RWPE1 (cell line): ENCODE measurements at regions not wholly inside any gene's neighbourhood (a gene's known extent, or its start where the extent isn't known, plus 50 kb on each side); places are given as distances from the start of the nearest gene placed in this dataset.

Experiments used
- CTCF ChIA-PET: fragments of 350-600 bp; sonication (Branson Sonifier 250); formaldehyde crosslinking; extraction: SDS; loops from one replicate; lab custom pipeline; 2021; lab: Yijun Ruan, JAX
- POLR2A ChIA-PET: fragments of 400-600 bp; formaldehyde crosslinking; extraction: SDS; loops from one replicate; lab custom pipeline; 2020; ENCODE audit warnings: antibody characterized with exemption; ENCODE audit not compliant: low non-redundant PET; lab: Yijun Ruan, JAX
- DNase-seq: peaks from one replicate; pipeline ENCODE4 v3.0.0; 2012; ENCODE audit warnings: low spot score
- H3K27ac ChIP-seq: fragments of 450-650 bp; 2 replicates; pipeline ENCODE4 v1.5.1; 2017
- TF ChIP-seq, protein P1 (sequence below): fragments of 450-650 bp; conservative IDR thresholded peaks from 2 replicates; pipeline ENCODE4 v1.5.1; 2017; ENCODE audit warnings: low read depth, mild to moderate bottlenecking

GRCh38 chr18:76668119-76668518 is 154.2 kb upstream of the ZNF236 start:
- CTCF ChIA-PET, result no interaction called here
- POLR2A ChIA-PET, result no interaction called here
- TF ChIP-seq, protein P1, sequence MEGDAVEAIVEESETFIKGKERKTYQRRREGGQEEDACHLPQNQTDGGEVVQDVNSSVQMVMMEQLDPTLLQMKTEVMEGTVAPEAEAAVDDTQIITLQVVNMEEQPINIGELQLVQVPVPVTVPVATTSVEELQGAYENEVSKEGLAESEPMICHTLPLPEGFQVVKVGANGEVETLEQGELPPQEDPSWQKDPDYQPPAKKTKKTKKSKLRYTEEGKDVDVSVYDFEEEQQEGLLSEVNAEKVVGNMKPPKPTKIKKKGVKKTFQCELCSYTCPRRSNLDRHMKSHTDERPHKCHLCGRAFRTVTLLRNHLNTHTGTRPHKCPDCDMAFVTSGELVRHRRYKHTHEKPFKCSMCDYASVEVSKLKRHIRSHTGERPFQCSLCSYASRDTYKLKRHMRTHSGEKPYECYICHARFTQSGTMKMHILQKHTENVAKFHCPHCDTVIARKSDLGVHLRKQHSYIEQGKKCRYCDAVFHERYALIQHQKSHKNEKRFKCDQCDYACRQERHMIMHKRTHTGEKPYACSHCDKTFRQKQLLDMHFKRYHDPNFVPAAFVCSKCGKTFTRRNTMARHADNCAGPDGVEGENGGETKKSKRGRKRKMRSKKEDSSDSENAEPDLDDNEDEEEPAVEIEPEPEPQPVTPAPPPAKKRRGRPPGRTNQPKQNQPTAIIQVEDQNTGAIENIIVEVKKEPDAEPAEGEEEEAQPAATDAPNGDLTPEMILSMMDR, result no peak
- no peak for DNase-seq
- H3K27ac ChIP-seq, result no peak overlapping the region

- CTCF ChIA-PET, result no interaction called here
Measured at GRCh38 chr18:76667603-76668002, 154.8 kb upstream of the ZNF236 start.

DNA sequence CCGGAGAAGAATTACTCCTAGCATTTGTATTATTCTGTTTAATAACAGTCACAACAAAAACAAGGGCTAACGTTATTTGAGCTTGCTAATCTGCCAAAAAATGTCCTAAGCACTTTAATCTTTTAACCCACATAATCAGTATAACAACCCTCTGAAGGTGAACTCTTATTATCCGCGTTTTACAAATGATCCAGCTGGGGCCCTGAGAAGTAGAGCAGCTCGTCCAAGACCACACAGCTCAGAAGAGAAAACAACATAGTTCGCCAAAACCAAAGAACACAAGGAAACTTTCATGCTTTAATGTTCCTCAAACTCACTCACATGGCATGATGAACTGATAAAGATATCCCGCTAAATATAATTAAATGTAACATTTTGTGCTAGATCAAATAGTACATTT is 159.7 kb upstream of the ZNF236 start:
- TF ChIP-seq, protein P1, result no peak
- DNase-seq, result no peak
- CTCF ChIA-PET, result no interaction called here
- POLR2A ChIA-PET, result no interaction called here
- no peak overlapping the region for H3K27ac ChIP-seq

More at GRCh38 chr18:76667603-76668002, 154.8 kb upstream of the ZNF236 start:
- H3K27ac ChIP-seq, result no peak overlapping the region
- POLR2A ChIA-PET, result no interaction called here
- TF ChIP-seq, protein P1, result no peak
- DNase-seq, result no peak

GRCh38 chr18:76660571-76661192 is 161.7 kb upstream of the ZNF236 start:
- CTCF ChIA-PET, result no interaction called here
- no peak for DNase-seq
- TF ChIP-seq, protein P1, result no peak
- POLR2A ChIA-PET, result no interaction called here
- no peak overlapping the region for H3K27ac ChIP-seq

GRCh38 chr18:76658627-76659026 is 163.6 kb upstream of the ZNF516 start:
- H3K27ac ChIP-seq, result no peak overlapping the region
- DNase-seq, result no peak
- ChIA-PET CTCF (interaction anchor here (0.6 kb wide), 1 partner anchor 271 kb away, joined by 3 read pairs; no protein-coding TSS in a partner anchor), POLR2A (no interaction called here)
- TF ChIP-seq, protein P1, result no peak

DNA sequence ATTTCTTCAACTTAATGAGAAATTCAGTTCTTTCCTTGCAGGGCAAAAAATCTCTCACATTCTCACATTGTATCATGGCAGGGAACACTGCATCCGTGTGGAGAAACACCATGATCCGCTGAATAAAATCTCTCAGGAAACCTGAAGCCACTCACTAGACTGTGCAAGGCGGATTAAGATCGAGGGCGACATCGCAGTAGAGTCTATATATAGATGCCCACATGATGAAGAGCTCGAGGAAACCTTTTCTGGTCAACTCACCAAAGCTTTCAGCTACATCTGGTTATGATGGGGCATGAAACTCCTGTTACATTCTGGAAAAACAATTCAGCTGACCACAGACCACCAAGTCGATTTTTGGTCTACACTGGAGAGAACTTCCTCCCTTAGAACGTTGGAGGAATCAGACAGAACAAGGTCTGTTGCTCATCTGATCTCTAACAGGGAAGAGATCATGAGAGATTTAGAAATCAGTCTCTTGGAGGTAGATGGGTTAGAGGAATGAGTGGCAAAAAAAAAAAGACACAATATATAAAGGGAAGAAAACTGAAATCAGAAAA is 162.9 kb upstream of the ZNF516 start:
- ChIA-PET POLR2A (no interaction called here), CTCF (interaction anchor here (0.6 kb wide), 1 partner anchor 270 kb away, joined by 3 read pairs; no protein-coding TSS in a partner anchor)
- TF ChIP-seq, protein P1, result no peak
- H3K27ac ChIP-seq, result no peak overlapping the region
- DNase-seq, result no peak
